Stomach (tissue), 4 donors: ENCODE measurements at regions not wholly inside any gene's neighbourhood (a gene's known extent, or its start where the extent isn't known, plus 50 kb on each side); places are given as distances from the start of the nearest gene placed in this dataset.

Experiments
- EP300 ChIP-seq: sonication (generic); formaldehyde crosslinking; IDR thresholded peaks from one replicate; pipeline ENCODE4 v1.6.1; 2017; ENCODE audit warnings: antibody characterized with exemption
- POLR2A ChIP-seq, 4 donors: fragments of 450-650 bp; IDR thresholded peaks; one replicate each; pipeline ENCODE4 v1.6.1; 2016; ENCODE audit warnings: antibody characterized with exemption in 4 of 4, control low read depth in 2 of 4, mild to moderate bottlenecking in 1 of 4, moderate library complexity in 1 of 4
- TF ChIP-seq, protein P1 (sequence below), 7 experiments: fragments of 450-650 bp in 4 of 7; fragments of 200-600 bp in 3 of 7; sonication (generic) in 3 of 7; IDR thresholded peaks; one replicate each; pipeline ENCODE4 v1.5.1; 2016 to 2019; ENCODE audit warnings: antibody characterized with exemption in 7 of 7, control low read depth in 2 of 7, mild to moderate bottlenecking in 1 of 7

GRCh38 chr18:6602365-6602764 lies 127.2 kb upstream of the ARHGAP28 start:
- TF ChIP-seq, protein P1, sequence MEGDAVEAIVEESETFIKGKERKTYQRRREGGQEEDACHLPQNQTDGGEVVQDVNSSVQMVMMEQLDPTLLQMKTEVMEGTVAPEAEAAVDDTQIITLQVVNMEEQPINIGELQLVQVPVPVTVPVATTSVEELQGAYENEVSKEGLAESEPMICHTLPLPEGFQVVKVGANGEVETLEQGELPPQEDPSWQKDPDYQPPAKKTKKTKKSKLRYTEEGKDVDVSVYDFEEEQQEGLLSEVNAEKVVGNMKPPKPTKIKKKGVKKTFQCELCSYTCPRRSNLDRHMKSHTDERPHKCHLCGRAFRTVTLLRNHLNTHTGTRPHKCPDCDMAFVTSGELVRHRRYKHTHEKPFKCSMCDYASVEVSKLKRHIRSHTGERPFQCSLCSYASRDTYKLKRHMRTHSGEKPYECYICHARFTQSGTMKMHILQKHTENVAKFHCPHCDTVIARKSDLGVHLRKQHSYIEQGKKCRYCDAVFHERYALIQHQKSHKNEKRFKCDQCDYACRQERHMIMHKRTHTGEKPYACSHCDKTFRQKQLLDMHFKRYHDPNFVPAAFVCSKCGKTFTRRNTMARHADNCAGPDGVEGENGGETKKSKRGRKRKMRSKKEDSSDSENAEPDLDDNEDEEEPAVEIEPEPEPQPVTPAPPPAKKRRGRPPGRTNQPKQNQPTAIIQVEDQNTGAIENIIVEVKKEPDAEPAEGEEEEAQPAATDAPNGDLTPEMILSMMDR (IDR thresholded peaks at IDR 0.05): no peak
- TF ChIP-seq POLR2A (IDR thresholded peaks at IDR 0.05) (no peak), EP300 (no peak)
